Lung (tissue), 11 donors: ENCODE measurements at regions not wholly inside any gene's neighbourhood (a gene's known extent, or its start where the extent isn't known, plus 50 kb on each side); places are given as distances from the start of the nearest gene placed in this dataset.

Experiments used
- ATAC-seq: fragments of 200-7000 bp; cut with Tn5 transposase; one replicate; pipeline ENCODE4 v1.9.1; 2020; ENCODE audit warnings: moderate number of reproducible peaks; ENCODE audit not compliant: insufficient read depth, low FRiP score
- DNase-seq, 3 donors: peaks; one replicate each; pipeline ENCODE4 v3.0.0-alpha.2; 2013 to 2017
- H3K27ac ChIP-seq, 2 donors: one replicate each; pipeline ENCODE4 v1.5.1; 2013; ENCODE audit warnings: mild to moderate bottlenecking in 2 of 2, moderate library complexity in 2 of 2, control low read depth in 1 of 2, inconsistent platforms in 1 of 2, low read depth in 1 of 2, low read length in 1 of 2
- H3K27me3 ChIP-seq, 3 donors: one replicate each; pipeline ENCODE4 v1.5.1; 2013; ENCODE audit warnings: low read length in 2 of 3; ENCODE audit not compliant: control insufficient read depth in 3 of 3, insufficient read depth in 3 of 3
- H3K36me3 ChIP-seq, 4 donors: one replicate each; pipeline ENCODE4 v1.5.1; 2013; ENCODE audit warnings: low read length in 4 of 4, mild to moderate bottlenecking in 1 of 4, moderate library complexity in 1 of 4; ENCODE audit not compliant: control insufficient read depth in 4 of 4, insufficient read depth in 4 of 4
- H3K4me1 ChIP-seq, 5 donors: one replicate each; pipeline ENCODE4 v1.5.1; 2013; ENCODE audit warnings: low read length in 5 of 5, mild to moderate bottlenecking in 2 of 5, moderate library complexity in 1 of 5; ENCODE audit not compliant: control insufficient read depth in 5 of 5, insufficient read depth in 5 of 5
- H3K4me3 ChIP-seq: one replicate; pipeline ENCODE4 v1.5.1; 2013; ENCODE audit warnings: mild to moderate bottlenecking, control low read depth, moderate library complexity
- H3K9ac ChIP-seq, 2 donors: one replicate each; pipeline ENCODE4 v1.5.1; 2013; ENCODE audit warnings: low read length in 2 of 2, control low read depth in 1 of 2; ENCODE audit not compliant: insufficient read depth in 1 of 2
- H3K9me3 ChIP-seq, 4 donors: one replicate each; pipeline ENCODE4 v1.5.1; 2013; ENCODE audit warnings: low read length in 3 of 4, mild to moderate bottlenecking in 1 of 4, moderate library complexity in 1 of 4; ENCODE audit not compliant: control insufficient read depth in 4 of 4, insufficient read depth in 3 of 4
- WGBS, 2 donors: extraction: QIAGEN DNeasy Blood & Tissue Kit; methylation state at CpG; one replicate each; pipeline ENCODE4 v1.1.7; 2013; 5-methylcytosine and 5-hydroxymethylcytosine counted together
- TF ChIP-seq, protein P1 (sequence below): IDR thresholded peaks from 2 replicates; pipeline ENCODE4 v1.5.1; 2012; ENCODE audit warnings: mild to moderate bottlenecking; ENCODE audit errors: control extremely low read depth, extremely low read depth
- donor health status: control.
- donor health status: control.
- donor health status: Bipolar disorder and iron deficiency.
- donor health status: healthy.
- donor health status: DM: yes; HTN: yes; CAD: no.

DNA sequence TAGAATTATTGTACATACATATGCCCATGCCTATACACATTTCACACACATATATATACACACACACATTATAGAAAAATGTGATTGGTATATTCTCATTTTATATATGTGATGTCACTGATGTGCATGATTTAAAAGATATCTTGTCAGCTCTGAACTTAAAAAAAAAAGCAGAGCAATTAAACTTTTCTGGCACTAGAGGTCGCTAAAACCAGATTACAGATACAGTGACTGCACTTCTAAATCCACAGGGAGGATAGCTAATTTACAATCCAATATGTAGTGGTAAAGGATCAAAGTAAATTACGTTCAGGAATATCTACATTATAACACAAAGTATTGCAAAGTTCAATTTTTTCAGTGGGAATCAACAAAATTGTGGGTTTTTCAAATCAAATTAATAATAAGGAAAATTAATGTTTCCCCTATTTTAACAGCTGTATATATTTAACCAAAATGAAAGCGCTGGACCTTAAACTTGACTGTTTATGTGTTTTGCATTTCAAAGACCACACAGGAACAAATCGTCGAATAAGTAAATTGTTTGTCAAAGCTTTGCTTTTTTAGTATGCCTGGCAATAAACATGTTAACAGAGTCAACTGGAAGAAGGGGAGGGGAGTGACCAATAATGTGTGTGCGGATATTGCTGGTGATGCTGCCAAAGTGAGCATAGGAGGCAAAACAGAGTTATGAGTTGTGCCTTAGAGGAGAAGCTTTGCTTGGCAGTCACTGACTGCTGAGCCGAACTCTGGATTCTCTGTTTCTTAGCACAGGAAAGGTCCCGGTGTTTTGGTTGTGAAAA, 1201.4 kb upstream of the C9orf72 start:
- WGBS, 2 donors: 37 to 38% methylated on average over 8 of the region's 8 CpGs
- H3K27me3 ChIP-seq: no peaks in the 10 kb centered on the region

DNA sequence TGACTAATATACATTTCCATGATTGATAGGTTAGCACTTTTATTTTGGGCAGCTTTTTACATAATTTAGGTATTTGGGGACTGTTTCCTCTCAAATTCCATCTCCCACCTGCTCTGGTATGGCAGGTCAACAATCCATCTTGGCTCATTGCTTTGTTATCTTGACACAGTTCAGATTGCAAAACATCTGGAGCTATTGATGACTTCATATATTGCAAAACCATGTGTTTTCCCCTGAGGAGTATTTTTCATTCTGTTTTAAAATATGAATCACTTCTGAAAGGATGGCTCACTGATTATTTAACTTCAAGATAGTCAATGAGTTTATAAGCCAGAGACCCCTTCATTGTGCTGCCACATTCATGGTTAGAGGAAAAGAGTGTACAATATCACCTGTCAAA, 1206.0 kb upstream of the C9orf72 start:
- no peak overlapping the region for H3K27ac ChIP-seq
- ATAC-seq: no peak
- no peaks in the 10 kb centered on the region for H3K9me3 ChIP-seq
- no peak overlapping the region for H3K4me3 ChIP-seq
- H3K27me3 ChIP-seq: no peaks in the 10 kb centered on the region
- H3K4me1 ChIP-seq: peaks cover 0 to 4% (median 0%) of the 10 kb centered on the region in 5 donors
- no peaks in the 10 kb centered on the region for H3K36me3 ChIP-seq
- TF ChIP-seq, protein P1, sequence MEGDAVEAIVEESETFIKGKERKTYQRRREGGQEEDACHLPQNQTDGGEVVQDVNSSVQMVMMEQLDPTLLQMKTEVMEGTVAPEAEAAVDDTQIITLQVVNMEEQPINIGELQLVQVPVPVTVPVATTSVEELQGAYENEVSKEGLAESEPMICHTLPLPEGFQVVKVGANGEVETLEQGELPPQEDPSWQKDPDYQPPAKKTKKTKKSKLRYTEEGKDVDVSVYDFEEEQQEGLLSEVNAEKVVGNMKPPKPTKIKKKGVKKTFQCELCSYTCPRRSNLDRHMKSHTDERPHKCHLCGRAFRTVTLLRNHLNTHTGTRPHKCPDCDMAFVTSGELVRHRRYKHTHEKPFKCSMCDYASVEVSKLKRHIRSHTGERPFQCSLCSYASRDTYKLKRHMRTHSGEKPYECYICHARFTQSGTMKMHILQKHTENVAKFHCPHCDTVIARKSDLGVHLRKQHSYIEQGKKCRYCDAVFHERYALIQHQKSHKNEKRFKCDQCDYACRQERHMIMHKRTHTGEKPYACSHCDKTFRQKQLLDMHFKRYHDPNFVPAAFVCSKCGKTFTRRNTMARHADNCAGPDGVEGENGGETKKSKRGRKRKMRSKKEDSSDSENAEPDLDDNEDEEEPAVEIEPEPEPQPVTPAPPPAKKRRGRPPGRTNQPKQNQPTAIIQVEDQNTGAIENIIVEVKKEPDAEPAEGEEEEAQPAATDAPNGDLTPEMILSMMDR: no peak
- no peak overlapping the region for H3K9ac ChIP-seq
- DNase-seq: no peak

More for the DNA sequence above, 1201.4 kb upstream of the C9orf72 start:
- TF ChIP-seq, protein P1: no peak
- Histone ChIP-seq H3K9ac (peak overlapping the region in 1 of 2 donors; percentile 49), H3K27ac (no peak overlapping the region), H3K36me3 (no peaks in the 10 kb centered on the region), H3K9me3 (no peaks in the 10 kb centered on the region), H3K4me3 (no peak overlapping the region), H3K4me1 (peaks cover 0 to 4% (median 0%) of the 10 kb centered on the region in 5 donors)
- ATAC-seq (no peak), DNase-seq (peak; percentile 32 to 72 (median 67))

DNA sequence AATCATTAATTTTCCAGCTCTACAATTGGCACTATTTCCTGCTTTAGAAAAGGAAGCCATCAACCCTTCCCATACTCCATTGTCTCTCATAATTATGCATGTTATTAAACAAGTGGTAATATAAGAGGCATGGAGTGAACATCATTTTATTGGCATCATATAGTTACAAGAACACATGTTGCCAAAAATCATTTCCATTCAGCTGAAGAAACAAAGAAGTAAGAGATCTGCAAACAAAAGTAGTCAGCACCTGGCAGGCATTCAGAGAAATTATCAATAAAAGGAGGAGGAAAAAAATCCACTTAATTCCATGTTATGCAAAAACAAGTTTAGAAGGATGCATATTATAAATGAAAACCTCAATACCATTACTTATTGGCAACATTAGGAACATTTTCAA, 1208.2 kb upstream of the C9orf72 start:
- no peaks in the 10 kb centered on the region for H3K27me3 ChIP-seq
- no peaks in the 10 kb centered on the region for H3K36me3 ChIP-seq
- no peak overlapping the region for H3K27ac ChIP-seq
- no peak for DNase-seq
- no peak overlapping the region for H3K9ac ChIP-seq
- H3K4me1 ChIP-seq: no peaks in the 10 kb centered on the region
- no peaks in the 10 kb centered on the region for H3K9me3 ChIP-seq
- TF ChIP-seq, protein P1: no peak
- H3K4me3 ChIP-seq: no peak overlapping the region
- no peak for ATAC-seq

DNA sequence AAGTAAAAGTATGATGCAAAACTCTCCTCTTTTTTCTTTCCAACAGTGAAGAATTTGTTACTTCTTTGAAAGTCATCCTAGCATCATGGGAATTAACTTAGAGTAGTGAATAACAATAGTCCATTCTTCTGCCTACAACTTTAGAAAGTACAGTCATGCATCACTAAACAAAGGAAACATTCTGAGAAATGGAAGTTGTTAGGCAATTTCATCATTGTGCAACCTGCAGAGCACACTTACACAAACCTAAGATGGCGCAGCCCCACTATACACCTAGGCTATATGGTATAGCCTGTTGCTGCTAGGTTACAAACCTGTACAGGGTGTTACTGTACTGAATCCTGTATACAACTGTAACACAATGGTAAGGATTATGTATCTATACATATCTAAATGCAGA, 1209.3 kb upstream of the C9orf72 start:
- H3K9ac ChIP-seq: no peak overlapping the region
- TF ChIP-seq, protein P1: no peak
- no peaks in the 10 kb centered on the region for H3K27me3 ChIP-seq
- H3K36me3 ChIP-seq: no peaks in the 10 kb centered on the region
- no peak overlapping the region for H3K27ac ChIP-seq
- 57 to 95% methylated on average over 1 of the region's 1 CpG for WGBS, 2 donors
- H3K4me1 ChIP-seq: no peaks in the 10 kb centered on the region
- H3K9me3 ChIP-seq: no peaks in the 10 kb centered on the region
- ATAC-seq (no peak), DNase-seq (no peak)
- no peak overlapping the region for H3K4me3 ChIP-seq
